COR-L47 (cell line): ENCODE measurements at regions not wholly inside any gene's neighbourhood (a gene's known extent, or its start where the extent isn't known, plus 50 kb on each side); places are given as distances from the start of the nearest gene placed in this dataset.

Experiments used
- DNase-seq: peaks from one replicate; lab custom pipeline; 2025; lab: John Stamatoyannopoulos, UW

DNA sequence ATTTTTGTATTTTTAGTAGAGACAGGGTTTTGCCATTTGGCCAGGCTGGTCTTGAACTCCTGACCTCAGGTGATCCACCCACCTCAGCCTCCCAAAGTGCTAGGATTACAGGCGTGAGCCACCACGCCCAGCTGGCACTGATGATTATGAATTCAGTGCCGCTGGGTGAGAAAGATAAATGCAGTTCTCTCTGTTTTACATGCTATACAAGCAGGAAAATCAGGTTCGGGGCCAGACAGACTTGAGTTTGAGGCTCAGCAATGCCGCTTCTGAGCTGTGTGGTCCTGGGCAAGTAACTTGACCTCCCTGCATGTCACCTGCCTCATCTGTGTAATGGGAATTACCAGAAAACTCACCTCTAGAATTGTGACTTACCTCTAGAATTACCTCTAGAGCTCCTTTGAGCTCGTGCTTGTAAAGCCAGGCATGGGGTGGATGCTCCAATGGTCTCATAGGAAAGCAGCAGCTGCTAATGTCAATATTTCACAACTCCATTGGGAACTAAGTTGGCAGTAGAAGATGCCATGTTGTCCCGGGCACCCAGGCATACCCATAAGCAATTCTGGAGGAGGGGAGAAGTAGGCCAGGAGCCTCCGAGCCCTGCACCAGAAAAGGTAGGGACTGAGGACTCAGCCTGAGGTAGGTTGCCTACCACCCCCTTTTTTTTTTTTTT, 119.8 kb upstream of the SLC25A33 start:
- DNase-seq = no peak

DNA sequence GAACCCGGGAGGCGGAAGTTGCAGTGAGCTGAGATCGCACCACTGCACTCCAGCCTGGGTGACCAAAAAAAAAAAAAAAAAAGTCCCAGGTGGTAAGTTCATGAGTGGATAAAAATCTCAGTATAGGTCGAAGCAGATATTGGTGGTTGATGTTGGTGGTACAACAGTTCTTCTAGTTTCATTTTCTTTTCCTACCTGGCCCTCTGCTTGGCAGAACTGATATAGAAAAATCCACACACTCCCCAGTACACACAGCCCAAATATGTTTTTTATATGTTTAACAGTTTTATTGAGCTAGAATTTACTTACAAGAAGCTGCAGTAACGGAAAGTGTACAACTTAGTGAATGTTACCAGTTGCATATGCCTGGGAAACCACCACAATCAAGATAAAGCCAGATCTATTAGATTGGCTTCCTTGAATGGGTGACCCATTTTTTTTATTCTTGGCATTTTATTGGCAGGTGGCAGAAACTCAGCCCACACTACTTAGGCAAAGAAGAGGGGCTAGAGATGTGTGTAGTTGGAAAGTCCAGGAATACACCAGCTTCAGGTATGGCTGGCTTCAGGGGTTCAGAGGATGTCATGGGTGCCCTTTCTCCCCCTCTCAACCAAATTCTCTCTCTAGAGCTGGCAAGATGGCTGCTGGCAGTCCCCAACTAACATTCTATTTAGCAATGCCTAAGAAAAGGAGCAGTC, 118.3 kb upstream of the SLC25A33 start:
- no peak for DNase-seq

DNA sequence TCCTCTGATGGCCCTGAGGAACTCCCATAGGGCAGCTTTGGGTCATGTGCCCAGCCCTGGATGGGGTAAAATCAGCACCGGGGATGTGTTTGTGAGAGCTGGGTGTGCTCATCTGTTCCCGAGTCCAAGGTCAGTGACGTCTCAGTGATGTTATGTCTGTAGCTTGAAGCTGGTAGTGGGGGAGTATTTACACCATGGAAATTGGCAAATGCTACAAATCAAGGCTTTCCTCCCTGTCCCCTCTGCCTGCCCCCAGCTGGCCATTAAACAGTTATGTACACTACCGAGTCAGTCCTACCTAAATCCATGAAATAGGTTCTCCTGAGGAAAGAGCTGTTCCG, 117.8 kb upstream of the SLC25A33 start:
- no peak for DNase-seq

DNA sequence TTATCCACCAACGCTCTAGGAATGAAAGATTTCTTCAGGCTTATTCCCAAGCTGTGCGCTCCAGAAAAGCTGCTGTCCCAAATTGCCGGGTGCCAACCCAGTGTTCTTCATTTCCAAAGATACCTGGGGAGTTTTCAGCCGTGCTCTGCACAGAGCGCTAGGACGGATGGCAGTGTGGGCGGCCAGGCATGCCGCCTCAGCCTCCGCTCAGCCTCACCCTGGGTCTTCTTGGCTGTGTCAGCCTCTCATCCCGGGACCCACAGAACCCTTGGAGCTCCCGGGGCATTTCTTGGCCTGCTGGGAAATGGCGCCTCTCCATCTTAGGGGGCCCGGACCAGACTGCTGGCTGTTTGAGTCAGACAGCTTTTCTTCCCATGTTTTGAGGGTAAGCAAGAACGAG, 116.9 kb upstream of the SLC25A33 start:
- DNase-seq = no peak

DNA sequence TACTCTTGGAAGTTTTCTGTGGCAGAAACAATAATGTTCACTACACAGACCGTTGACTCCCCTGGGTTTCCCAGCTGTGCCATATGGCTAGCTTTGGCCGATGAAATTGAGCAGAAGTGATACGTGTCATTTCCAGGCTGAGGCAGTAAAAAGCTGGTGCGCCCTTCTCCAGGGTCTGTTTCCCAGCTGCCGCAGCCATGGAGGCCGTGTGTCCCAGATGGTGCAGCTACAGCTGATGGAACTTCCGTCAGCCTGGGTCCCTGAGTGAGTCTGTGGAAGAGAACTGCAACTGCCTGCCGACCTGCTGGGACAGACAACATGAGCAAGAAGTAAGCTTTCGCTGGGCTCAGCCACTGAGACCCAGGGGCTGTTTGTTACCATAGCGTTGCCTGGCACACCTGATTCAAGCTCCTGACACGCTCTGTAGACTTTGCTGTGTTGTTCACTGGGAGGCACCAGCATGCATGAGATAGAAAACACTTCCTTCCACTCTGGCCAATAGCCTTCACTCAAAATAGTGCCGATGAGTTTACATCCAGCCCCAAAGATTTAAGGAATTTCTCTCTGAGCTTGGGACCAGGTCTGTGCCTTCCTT, 116.3 kb upstream of the SLC25A33 start:
- DNase-seq = no peak

DNA sequence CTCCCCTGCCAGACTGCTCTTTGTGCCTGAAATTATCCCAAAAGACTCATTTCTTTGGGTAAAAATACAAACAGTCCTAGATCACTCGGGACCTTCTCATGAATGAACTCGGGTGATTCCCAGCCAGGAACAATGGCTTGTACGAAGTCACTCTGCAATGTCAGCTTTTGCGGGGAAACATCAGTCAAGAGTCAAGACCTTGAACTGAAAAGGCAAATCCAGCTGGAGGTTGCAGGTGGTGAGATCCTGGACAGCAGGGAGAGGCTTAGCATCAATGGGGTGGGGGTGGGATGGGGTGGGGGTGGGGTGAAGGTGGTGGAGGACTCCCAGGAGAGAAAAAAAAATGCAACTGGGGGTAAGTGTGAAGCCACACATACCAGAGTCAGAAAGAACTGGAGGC, 115.0 kb upstream of the SLC25A33 start:
- no peak for DNase-seq

DNA sequence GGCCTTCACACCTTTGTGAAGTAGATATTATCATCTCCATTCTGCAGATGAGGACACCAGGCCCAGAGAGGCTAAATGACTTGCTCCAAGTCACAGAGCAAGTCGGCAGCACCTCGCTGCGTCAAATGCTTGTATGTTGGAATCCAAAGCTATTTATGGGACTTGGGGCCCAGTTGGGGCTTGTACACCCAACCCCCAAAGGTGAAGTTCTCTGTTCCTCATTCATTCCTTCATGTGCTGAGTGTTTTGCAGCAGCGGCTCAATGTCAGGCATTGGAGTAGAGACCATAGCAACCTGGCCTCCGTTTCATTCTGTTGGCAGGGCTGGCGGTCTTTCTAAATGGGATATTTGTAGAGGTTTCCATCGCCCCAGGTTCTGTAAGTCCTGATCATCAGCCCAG, 113.4 kb upstream of the SLC25A33 start:
- no peak for DNase-seq

DNA sequence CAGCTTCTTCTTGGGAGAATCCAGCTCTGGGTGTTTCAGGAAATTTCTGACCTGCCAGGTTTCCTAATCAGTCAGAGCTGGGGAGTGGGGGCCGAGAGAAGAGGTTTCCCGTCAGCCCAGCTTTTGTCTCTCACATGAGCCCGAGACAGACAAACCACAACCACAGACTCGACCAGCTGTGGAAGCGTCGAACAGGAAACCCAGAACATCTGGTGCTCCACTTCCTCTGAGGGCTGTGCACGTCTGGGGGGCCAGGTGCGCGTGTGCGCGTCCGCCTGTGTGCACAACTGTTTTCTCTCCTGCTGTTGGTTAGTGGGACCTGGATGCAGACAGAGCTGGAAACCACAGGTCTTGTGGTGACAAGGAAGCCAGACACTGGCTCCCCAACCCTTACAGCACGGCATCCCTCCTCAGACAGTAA, 113.0 kb upstream of the SLC25A33 start:
- no peak for DNase-seq

DNA sequence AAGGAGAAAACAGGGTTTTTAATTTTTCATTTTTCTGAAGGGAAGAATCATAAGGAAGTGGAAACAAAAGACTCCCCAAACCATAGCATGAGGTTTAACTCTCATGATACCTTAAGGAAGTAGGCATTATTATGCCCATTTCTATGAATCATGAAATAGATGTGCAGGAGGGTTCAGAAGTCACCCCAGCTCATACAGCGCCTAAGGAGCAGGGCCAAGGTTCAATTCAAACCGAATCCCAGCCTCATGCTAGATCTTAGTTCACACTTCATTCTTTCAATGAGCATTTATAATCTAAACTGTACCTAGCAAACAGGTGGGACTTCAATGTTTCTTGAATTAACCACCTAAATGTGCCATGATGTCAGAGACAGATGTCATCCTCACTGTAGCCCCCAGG, 111.9 kb upstream of the SLC25A33 start:
- DNase-seq = no peak

DNA sequence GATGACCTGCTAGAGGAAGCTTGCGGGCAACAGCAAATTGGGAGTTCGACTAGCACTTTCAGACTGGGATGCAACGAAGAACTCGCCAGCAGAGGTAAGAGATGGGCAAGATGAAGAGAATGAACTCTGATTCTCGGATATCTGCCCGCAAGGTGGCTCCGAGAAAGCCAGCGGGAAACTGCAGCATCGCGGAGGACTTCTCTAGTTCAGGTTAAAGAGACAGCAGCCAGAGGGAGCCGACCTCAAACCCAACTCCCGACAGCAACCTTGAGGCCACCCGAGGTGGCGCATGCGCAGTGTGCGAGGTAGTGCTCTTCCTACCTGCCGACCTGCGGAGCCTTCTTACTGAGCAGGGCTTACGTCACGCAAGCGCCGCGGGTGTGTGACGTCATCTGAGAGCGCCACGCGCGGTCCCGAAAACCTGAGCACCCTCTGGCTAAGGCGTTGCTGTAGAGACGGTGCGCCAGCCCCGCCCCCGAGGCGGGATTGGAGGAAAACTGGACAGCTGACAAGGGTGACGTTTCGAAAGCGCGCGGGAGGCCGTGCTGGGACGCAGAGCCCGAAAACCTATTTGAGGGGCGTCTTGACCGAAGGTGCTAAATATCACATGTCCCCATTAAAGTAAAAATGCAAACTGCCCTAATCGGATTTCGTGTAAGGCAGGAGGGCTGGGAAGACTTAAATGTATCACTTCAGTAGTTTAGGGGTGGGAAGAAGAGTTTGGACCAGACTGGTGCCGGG, 110.5 kb upstream of the SLC25A33 start:
- DNase-seq = peak; percentile 99

DNA sequence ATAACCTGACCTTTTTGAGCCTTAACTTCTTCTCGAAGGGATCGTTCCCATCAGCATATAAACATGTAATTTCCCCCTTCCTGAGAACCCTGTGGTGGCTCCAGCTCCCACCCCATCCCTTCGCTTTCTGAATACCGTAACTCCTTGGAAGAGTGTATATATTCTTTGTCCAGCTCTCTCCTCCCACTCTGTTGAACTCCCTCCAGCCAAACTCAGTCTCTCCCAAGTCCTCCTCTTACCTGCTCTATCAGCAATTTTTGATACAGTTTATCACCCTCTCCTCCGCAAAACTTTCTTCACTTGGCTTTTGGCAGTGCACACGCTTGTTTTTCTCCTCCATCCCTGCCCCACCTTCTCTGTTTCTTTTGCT, 109.9 kb upstream of the SLC25A33 start:
- DNase-seq = no peak

DNA sequence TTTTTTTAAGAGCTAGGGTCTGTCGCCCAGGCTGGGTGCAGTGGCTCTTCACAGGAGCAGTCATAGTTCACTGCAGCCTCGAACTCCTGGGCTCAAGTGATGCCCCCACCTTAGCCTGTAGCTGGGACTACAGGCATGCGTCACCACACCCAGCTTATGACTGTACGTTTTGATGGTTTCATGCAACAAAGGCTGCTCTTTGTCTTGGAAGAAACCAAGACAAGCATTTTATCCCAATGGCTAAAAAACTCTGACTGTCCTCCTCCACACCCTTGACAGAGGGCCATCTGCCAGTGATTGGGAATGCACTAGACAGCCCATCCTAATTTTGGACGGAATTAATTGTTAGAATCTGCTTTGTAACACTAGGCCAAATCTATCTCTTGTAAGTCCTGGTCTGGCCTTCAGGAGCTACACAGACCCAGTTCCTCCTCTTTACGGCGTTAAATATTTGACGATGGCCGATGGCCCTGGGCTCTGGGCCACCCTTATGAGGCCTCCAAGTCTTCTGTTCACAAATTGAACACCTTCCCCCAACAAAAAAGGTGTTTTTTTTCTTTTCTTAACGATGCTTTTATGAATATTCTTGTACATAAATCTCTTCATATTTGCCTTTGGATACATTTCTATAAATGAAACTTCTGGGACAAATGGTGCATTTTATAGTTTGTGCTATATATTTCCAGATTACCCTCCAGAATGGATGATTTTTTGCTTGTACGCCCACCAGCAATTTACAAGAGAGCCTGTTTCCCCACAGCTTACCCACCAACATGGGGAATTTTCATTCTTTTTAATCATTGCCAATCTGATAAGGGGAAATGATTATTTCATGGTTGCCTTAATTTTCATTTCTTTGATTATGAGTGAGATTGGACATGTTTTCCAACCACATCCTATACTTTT, 104.8 kb upstream of the SLC25A33 start:
- no peak for DNase-seq

DNA sequence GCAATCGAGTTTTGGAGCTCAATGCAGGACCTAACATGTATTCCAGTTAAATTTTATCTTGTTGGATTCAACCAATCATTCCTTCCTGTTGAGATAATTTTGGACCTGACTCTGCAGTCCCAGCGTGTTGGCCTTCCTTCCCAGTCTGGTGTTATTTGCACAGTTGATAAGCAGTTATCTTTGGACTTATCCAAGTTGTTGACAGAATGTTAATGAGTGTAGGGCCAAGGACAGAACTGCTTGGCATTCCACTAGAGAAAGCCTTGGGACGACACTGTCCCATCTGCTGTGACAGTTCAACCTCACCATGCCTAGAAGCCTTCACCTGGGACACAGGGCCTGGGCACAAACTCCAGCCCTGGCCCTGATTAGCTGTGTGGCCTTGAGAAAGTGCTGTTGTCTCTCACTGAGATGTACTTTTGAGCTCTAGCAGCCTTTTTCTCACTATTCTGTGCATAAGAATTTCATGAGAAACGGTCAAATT, 104.1 kb upstream of the SLC25A33 start:
- DNase-seq = no peak

DNA sequence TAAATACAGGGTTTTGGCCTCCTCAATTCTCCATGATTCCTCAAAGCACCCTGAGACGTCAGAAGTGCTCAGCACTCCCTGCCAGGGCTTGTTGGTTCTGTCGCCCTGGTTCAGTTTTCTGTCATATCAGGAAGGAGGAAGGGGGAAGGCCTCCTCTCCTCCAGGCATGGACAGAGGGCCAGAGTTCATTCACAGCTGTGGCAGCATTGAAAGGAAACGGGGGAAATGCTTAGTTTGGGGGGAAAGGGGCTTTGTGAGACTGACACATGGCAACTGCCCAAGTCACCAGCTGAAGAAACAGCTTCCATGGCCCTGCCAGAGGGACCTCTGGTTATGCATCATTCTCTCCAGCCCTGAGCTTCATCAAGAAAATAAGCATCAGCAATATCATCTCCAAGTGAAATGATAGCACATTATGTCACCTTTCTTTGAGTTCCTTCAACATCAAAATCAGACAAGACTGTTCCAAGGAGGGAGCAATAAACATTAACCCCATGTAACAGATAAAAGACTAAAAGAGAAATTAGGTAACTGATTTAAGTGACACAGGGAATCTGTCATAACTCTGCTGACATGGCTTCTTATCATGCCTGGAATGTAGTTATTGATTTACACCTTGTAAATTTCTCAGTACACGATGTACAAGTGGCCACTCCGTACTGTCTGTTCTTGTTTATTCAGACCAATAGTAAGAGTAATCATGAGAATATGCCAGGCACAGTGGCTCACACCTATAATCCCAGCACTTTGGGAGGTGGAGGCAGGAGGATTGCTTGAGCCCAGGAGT, 103.2 kb upstream of the SLC25A33 start:
- no peak for DNase-seq

DNA sequence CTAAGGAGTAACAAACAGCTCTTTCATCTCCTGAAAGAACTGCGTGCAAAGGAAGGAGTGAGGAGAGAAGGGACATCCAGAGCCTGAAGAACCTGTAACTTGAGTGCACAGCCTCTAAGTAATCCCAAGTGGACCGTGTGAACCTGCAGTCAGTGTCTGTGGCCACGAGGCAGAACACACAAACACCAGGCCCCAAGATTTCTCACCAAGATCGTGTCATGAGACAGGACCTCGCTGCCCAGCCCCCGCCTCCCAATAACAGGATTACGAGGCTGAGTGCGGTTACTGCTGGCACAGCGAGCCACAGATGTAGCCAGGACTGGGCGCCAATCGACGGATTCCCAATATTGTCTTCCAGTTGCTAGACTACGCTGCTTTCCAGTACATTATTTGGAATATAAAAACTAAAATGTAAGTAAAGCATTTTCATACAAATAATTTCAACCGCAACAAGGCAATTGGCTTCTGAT, 101.3 kb upstream of the SLC25A33 start:
- no peak for DNase-seq

DNA sequence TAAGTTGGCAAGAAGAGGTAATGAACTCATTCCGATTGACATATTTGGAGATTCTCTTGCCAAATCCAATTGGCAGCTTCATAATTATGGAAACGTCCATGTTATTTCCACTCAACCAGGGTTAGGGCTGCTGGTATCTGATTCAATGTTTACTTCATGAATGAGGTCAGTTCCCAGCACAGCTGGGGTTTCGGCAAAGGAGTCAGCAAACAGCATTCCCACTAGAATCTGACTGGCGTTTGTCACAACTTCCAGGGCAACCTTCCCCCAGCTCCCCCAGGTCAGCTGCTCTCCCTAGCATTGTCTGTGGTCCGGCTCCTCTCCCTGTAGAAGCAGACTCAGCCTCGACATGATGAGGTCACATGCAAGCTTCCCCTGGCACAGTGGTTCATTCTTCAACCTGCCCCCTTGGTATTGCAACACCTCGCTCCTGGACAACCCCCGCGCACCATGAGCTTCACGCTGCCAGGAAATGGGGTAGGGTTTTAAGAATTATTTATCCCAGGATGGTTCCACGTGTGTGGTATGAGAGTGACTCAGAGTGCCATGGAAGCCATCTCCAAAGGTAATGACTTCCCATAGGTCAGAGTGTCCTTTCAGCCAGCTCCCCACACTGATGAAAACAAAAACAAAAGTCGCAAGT, 100.7 kb upstream of the SLC25A33 start:
- DNase-seq = no peak

DNA sequence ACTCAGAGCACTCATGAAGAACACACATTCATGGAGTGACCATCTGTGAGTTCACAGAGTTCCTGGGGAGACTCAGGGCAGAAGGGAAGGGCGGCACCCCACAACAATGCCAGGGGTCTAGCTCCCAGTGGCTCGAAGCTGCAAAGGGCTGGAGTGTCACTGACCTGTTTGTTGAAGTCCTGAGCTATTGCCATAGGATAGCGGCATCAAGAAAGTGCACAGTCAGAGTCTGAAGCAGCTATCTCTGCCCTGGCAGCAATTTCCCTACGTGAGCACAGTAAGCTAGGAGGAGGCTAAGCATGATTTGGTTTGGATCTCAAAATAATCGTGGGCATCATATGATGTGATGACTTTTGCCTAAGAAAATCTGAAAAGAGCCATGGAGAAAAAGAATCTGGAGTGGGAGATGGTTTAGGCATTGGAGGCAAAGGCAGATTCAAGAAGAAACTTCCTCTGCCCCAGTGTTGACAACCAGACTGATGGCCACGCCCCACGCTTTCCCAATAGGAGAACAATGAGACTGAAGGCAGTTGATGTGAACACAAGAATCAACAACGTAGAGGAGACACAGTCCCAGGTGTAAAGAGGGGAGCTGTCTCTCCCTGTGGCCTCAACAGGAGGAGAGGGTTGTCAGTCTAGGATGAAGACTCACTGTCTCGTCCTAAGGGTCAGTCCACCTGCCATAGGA, 100.0 kb upstream of the SLC25A33 start:
- DNase-seq = no peak

DNA sequence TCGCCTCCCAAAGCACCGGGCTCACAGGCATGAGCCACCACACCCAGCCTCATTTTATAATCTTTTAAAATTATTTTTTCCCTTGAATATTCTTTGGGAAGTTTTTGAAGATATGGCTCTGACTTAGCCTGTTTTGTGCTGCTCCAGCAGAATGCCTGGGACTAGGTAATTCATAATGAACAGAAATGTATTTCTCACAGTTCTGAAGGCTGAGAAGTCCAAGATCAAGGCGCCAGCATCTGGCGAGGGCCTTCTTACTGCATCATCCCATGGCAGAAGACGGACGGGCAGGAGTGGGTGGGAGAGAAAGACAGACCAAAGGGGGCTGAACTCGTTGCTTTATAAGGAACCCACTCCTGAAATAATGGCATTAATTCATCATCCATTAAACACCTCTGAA, 99.0 kb upstream of the SLC25A33 start:
- DNase-seq = no peak

DNA sequence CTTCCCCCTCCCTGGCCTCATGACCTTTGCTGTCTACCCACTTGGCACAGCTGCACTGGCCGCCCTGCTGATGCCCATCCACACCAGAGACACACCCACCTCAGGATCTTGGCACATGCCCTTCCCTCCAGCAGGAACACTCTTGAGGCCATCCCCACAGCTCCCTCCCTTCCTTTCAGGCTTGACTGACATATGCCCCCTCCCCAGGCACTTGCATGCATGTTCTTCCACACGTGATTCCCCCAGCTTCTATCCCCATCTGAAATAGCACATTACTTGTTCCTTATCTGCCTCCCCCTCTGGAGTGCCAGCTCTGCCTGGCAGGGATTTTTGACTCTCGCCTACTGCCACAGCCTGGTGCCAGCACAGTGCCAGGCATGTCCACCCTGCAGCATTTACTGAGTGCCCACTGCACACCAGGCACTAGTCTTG, 98.5 kb upstream of the SLC25A33 start:
- DNase-seq = no peak
